ENCODE measurements at regions not wholly inside any gene's neighbourhood (a gene's known extent, or its start where the extent isn't known, plus 50 kb on each side); places are given as distances from the start of the nearest gene placed in this dataset.
"Not testable (repeated sequence)": the region's sequence is repeated elsewhere in the genome, so short reads cannot be mapped to it uniquely, and the experiment has no call there.

DNA sequence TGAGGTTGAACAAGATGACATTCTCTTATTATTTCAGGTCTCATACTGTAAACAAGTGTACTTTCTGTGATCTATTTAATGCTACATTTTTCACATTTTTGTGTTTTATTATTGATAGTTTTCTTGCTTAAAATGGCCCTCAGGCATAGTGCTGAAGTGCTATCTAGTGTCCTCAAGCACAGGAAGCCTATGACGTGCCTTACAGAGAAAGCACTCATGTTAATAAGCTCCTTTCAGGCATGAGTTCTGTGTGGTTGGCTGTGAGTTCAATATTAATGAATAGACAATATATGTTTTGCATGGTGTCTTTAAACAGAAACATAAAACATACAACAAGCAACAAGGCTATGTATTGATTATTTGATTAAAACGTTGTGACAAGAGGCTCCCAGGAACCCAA, 450.1 kb downstream of the PLK2 start:
- no peak for DNase-seq

DNA sequence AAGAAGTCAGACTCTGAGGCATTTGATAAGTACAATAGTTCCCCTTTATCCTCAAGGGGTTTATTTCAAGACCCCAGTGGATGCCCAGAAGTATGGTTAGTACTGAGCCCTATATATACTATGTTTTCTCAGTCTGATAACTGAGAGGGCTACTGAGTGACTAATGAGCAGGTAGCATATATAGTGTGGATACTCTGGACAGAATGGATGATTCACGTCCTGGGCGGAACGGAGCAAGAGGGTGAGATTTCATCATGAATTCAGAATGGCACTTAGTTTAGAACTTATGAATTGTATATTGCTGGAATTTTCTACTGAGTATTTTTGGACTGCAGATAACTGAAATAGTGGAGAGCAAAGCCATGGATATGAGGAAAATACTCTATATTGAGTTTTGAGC, 457.6 kb downstream of the PLK2 start:
- no peak for DNase-seq

DNA sequence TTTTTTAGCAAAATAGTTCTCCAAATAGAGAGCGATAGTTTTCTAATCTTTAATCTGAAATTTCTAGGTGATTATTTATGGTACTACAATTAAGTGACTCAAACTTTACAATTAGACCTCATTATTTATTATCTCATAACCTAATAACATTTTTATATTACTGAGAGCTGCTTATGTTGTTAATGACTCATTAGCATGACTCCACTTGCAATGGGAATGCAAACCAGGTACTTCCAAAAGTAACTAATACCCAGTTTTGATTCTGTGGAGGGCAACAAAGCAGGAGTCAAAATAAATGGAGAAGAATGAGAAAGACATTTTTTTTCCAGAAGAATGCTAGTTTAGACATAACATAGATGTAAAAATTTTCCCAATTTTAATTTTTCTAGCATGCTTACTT, 466.0 kb downstream of the PLK2 start:
- DNase-seq = no peak

DNA sequence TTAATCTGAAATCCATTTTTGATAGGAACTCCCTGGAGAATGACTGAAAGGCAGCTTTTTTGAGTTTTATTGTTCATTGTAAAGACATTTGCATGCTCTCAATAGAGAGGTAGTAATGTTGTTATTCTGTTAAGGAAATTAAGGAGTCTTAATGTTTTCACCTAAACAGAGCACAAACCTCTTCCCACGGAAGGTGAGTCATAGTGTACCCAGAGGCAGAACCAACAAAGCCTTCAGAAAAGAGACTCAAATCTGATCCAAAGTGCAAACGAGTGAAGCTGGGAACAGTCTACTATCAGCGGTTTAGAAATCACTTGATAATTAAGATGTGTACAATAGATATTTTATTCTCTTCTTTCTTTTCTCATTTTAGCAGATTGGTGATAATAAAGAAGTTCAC, 470.5 kb downstream of the PLK2 start:
- DNase-seq = no peak

DNA sequence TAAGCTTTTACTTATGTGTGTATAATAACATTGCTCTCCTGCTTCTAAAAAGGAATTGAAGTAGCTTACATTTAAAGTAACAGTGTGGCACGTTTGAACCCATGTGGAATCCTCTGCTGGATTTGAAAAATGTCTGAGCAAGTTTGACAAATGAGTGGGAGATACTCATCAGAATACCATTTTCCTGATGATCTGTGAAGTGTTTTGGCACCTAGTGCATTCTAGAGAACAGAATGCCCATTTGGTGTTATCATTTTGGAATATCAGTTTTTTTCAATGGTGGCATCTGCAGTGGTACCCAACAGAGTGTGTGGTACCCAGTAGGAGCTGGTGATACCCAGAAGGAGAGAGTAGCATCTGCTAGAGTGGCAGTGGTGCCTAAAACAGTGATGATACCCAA, 471.1 kb downstream of the PLK2 start:
- no peak for DNase-seq

DNA sequence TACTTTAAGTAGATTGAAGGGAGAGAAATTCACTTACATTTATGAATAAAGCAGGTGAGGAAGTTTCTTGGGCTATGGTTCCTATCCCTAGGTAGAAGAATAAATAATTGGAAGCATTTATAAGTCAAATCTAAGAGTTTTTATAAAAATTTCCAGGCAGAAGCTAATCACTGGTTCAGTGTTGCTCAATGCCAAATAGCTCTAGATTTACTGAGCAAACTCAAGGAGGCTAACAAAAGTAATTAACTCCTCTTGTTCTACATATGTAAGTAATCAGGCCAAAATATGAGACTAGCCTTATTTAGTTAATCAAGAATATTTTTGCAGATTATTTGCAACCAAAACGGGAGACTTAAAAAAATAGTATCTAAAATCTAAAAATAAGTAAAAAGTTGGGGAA, 472.3 kb downstream of the PLK2 start:
- no peak for DNase-seq

DNA sequence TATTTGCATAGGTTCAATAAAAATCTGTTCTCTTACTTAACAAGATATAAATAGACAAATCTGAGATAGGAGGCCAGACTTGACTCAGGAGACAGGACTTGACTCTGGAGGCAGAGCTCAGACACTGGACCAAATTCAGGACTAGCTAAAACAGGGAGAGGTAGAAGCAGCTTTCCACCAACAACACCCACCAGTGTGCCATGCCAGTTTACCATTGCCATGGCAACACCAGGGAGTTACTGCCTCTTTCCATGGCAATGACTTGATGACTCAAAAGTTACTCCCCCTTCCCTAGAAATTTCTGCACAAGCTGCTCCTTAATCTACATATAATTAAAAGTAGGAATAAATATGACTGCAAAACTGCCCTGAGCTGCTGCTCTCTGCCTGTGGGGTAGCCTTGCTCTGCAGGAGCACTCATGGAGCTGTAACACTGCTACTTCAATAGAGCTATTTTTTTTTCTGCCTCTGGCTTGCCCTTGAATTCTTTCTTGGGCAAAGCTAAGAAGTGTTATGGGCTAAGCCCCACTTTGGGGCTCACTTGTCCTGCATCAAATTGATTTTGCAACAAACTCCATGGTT, 473.0 kb downstream of the PLK2 start:
- DNase-seq = no peak

DNA sequence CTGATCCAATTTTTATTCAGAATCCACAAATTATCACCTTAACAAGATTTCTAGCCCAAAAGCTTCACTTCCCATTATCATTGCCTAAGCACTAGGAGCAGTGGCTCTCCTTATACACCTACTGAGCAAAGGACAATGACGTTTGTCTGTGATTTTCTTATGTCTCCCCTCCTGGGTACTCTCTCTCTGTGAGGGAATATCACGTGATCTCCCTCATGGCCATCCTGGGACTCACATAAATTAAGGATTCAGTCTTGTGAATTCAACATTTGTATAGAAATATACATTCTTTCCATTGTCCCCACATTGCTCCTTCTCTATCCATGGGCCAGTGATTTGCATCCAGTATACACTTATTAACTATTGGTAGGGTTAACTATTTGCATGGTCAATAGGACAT, 476.5 kb downstream of the PLK2 start:
- DNase-seq = no peak

DNA sequence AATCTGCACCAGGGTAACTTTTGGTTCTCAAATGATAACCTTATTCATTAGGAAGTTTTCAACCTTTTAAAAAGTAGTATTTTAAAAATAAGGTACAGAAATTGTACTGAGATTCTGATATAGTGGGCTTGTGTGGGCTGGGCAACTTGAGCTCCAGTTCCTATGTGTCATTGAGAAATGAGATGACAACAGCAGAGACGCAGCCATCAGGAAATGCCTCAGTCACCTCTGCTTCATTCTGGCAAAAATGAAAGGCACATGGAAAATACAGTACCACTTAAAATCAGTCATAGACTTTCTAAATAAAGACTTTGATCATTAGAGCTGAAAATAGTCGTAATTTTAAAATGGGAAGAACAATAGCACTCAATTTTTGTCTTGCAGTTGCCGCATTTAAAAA, 480.2 kb downstream of the PLK2 start:
- DNase-seq = no peak

DNA sequence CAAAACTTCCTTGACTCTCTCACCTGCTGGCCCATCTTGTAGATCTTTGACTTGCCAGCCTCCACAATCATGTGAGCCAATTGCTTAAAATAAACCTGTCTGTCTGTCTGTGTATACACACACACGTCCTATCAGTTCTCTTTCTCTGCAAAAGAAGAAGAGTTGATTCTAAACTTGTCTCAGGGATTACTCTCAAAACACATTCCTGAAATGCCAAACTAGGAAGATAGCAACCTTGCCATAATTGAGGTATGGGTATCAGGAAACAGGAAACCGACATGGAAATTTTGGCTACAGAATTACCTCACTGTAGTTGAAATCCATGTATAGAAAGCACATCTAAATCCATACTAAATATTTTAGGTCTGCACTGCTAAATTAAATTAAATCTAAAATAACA, 483.4 kb downstream of the PLK2 start:
- DNase-seq = no peak

DNA sequence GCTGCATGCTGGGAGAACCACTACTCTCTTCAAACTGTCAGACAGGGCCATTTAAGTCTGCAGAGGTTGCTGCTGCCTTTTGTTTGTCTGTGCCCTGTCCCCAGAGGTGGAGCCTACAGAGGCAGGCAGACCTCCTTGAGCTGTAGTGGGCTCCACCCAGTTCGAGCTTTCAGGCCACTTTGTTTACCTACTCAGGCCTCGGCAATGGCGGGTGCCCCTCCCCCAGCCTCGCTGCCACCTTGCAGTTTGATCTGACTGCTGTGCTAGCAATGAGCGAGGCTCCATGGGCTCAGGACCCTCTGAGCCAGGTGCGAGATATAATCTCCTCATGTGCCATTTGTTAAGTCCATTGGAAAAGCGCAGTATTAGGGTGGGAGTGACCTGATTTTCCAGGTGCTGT, 487.8 kb downstream of the PLK2 start:
- not testable (repeated sequence) for DNase-seq

DNA sequence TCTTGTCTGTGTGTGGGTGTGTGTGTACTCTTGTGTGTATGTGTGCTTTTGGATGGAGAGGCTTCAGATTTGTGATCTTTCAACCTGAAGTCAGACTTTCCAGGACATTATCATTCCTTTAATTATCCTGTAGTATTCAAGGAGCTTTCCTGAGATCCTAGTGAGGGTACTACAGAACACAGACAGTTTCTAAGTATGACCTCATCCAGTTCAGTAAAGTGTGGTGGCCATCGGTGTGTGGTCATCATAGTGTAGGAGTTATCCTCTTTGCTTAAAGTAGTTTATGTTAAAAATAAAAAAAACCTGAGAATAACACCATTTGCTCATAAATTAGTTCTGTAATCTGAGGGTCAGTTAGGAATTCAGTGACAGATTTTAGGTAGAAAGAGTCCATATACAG, 478.0 kb upstream of the ACTBL2 start:
- no peak for DNase-seq

DNA sequence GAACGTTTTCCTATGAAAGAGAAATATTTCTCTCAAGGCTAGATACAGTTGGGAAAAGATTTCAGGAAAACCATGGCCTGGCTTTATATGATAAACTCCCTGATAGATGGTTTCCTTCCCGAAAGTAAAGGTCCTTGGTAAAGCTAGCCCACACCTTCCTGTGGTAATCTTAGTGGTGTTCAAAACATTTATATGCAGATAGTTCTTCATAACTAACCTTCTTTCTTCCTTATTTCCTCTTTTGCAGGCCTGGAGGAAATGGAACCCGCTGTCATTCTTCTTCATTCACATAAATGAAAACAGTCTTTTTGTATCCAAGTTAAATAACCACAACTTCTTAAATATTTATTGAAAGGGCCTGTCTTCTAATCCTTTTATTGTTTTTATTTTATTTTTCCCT, 474.0 kb upstream of the ACTBL2 start:
- no peak for DNase-seq

DNA sequence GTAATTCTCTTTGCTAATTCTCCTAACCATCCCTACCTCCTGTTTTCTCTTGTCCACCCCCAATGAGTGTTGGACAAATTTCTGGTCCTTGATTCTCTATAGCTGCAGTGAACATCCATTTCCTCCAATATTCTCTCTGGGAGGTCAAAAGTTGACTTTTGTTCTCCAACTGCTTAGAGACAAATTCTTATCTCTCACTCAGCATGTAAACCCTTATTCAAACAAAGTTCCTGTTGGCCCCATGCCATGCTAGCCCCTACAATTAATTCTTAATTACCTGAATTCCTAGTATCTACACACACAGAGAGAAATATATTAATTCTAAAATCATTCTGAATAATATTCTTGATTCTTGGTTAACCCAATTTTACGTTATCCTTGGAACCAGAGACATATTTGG, 472.9 kb upstream of the ACTBL2 start:
- DNase-seq = no peak

DNA sequence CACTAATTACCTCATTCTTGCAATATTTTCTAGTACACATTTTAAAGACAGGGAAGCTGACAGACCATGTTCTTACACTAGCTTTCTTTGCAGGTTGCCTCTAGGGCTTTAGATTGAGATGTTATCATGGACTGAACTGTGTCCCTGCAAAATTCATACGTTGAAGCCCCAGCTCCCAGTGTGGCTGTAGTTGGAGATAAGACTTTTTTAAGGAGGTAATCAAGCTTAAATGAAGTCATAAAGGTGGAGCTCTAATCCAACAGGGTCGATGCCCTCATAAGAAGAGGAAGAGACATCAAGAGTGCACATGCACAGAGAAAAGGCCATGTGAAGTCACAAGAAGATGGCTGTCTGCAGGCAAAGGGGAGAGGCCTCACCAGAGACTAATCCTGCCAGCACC, 471.2 kb upstream of the ACTBL2 start:
- DNase-seq = no peak

DNA sequence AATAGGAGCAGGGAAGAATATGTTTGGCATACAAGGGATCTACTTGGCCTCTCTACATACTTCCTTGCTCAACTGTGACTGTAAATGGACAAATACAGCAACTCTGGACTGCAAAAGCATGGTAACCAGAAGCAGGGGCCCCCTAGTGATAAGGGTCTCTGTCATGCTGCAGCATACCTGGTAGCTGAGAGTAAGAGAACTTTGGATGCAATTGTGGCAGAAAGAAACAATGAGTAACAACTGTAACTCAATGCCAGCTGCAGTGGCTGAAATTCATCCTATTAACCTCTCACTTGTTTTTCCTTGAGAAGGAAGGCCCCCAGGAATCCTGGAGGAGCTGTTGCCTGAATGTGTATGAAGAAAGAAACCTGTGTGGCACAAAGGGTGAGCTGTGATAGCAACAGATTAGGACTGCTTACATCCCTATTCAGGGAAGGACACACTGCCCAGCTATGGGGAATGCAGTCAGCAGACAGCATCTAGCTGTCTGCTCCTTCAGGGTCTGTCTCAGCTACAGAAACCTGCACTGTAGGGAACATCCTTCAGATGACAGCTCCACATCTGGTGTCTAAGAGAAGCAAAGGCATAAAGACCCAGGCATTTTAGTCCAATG, 468.1 kb upstream of the ACTBL2 start:
- no peak for DNase-seq

DNA sequence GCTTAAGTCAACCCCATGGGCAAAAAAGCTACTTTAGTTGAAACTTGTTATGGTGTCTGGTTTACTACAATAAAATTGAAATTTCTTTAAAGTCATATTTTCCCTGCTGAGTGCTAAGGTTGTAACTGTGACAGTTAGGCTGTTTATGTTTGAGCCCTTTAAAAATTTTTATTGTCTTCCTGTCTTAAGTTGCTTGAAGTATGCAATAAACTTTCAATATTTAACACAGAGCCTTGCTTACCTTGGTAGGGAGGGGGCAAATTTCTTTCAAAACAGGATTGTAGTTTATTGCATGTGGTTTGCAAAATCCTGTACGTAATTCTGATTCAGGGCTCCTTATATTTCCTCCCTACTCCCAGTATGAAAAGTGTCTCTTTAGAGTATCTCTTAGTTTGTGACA, 465.5 kb upstream of the ACTBL2 start:
- no peak for DNase-seq

DNA sequence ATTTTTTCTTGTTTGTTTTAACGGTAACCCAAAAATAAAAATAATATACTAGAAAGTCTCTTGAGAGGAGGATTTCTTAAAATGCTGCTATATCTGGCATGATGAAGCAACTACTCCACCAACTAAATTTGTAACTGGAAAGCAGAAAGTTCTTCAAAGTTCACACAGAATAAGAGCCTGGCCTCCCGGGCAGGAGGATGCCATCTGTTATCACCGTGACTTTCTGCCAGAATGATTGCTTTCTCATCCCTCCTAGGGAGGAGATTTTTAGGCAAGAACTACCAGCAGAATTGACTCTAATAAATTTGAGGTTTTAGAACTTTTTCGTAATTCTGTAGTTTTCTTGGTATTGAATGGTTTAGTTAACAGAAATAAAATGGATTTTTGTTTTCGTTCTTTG, 464.6 kb upstream of the ACTBL2 start:
- DNase-seq = no peak

DNA sequence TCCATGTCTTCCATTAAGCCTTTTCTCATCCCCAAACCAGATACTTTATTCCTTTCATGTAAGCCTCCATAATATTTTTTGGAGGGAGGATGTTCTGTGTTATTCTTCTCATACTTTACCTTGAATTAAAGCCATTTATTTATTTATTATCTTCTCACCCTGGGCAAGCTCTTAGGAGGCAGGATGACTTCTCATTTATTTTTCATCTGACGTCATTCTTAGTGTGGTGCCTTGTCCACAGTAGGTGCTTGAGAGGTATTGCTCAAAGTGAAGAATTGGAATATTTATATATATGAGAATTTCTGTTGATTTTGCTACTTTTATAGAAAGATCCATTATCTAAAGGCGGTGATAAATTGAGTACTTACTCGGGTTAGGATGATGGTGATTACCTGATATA, 458.3 kb upstream of the ACTBL2 start:
- DNase-seq = no peak

DNA sequence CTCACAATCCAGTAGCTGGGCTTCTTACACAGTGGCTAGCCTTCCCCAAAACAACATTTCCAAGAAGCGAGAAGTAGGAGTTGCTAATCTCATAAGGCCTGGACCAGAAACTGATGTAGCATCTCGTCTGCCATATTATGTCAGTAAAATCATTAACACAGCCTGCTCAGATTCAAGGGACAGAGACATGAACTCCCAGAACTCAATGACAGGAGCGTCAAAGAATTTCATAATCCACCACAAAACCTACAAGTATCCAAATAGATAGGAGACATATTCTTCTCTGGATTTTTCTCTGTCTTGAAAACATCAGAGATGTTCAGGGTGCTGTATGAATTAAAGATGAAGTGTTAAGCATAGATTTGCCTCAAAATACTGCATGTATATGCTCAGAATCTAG, 457.6 kb upstream of the ACTBL2 start:
- DNase-seq = no peak

DNA sequence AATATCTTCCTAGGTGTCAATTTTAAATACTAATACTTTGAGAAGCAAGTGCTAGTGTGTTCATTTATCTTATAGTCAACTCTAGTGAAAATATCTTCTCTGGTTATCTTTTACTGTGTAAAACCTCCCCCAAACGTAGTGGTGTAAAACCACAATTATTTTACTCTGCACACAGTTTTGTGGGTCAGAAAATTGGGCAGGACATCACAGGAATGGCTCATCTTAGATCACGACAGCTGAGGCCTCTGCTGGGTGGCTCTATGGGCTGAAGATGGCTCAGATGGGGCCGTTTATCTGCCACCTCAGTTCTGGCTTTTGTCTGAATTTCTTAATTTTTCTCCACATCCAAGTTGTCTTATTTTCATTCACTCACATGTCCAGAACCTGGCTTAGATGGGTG, 457.2 kb upstream of the ACTBL2 start:
- DNase-seq = no peak

DNA sequence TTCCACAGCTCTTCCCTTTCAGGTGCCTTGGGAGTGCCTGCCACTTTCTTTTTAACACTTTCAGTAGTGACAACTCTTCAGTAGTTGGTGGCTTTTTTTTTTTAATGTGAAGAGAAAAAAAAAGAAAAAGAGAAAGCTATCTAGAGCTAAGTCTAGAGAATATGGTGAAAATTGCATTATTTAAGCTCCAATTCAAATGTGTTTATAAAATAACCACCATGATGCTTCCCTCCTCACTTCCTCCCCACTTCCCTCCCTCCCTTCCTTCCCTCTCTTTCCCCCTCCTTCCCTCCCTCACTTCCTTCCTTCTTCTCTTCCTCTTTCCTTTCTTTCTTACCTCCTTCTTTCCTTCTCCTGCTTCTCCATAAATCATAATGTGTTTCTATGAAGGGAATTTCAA, 456.7 kb upstream of the ACTBL2 start:
- no peak for DNase-seq

DNA sequence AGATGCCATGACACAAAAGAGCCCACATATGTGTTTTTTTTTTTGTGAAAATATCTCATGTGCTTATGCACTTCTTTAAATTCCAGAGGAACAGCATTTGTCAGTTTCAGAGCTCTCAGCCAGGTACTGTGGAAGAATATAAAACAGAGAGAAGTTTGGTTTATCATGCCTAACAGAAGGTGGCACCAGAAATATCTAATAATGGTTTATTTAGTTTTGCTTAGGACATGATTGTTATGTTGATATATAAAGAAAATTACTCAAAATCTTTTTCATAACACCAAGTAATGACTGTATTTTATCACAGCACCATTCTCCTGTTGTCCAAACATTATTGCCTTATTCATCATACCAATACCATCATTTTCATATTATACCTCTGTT, 455.6 kb upstream of the ACTBL2 start:
- no peak for DNase-seq

DNA sequence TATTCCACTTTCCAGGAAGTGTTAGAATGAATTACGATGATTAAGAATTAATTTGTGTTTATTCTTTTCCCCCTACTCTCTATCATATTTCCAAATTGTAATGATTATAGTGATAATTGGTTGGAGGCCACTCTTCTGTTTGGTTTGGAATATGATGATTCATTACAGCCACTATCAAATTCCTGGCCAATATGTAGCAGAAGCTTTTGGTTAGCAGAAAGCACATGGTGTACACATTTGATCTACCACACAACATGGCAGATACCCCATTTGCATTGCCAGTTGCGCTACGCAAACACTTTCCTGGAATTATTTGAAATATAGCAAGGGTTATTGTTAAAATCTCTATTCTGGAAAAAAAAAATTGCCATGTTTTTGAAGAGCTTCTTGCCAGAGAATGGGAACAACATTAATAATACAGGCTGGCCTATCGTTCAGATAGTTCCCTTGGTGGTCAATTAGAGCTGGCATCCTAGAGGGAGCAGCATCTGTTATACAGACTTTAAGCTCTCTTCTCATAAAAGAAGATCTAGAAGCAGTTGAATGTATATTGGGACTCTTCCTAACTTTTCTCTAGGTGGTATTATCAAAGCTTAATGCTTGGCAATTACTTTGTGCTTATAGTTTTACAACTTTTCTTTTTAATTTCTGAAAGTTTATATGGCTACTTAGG, 455.0 kb upstream of the ACTBL2 start:
- no peak for DNase-seq

DNA sequence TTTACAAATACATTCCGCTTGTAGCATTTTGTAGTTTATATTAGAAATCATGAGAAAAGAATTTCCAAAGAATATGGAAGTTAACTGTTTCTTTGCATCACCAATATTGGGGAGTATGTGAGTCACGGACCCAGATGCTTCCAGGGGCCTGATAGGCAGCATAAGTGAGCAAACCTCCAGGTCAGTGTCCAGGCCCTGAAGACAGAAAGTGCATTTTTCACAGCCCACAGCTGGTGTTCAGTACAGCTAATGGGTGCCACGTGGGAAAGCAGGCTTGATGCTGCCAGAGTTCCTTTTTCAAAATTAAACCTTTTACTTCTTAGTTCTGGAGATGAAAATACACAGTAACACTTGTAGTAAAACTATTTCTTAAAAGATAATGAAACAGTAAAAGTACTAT, 454.4 kb upstream of the ACTBL2 start:
- no peak for DNase-seq
